DND-41 (cell line): ENCODE measurements at regions not wholly inside any gene's neighbourhood (a gene's known extent, or its start where the extent isn't known, plus 50 kb on each side); places are given as distances from the start of the nearest gene placed in this dataset.

Source experiments
- ATAC-seq: fragments of 200-7000 bp; cut with Tn5 transposase; 3 replicates; pipeline ENCODE4 v1.9.1; 2021; ENCODE audit warnings: low read depth; ENCODE audit not compliant: insufficient read depth
- DNase-seq: peaks from one replicate; pipeline ENCODE4 v3.0.0-alpha.2; 2020
- H2AFZ ChIP-seq: 2 replicates; pipeline ENCODE4 v1.6.0; 2012; ENCODE audit warnings: low read depth, low read length
- H3K27ac ChIP-seq: 2 replicates; pipeline ENCODE4 v1.5.1; 2012; ENCODE audit warnings: low read length, inconsistent platforms
- H3K27me3 ChIP-seq: fragments of 200-600 bp; sonication (generic); 2 replicates; pipeline ENCODE4 v1.6.0; 2012; ENCODE audit warnings: low read length, mild to moderate bottlenecking, inconsistent platforms; ENCODE audit not compliant: insufficient read depth, poor library complexity
- H3K36me3 ChIP-seq: 2 replicates; pipeline ENCODE4 v1.5.1; 2012; ENCODE audit warnings: low read length, inconsistent platforms; ENCODE audit not compliant: insufficient read depth
- H3K4me1 ChIP-seq: 2 replicates; pipeline ENCODE4 v1.5.1; 2012; ENCODE audit warnings: mild to moderate bottlenecking, low read length; ENCODE audit not compliant: insufficient read depth
- H3K4me2 ChIP-seq: 2 replicates; pipeline ENCODE4 v1.6.0; 2012; ENCODE audit warnings: mild to moderate bottlenecking, moderate library complexity, low read length, inconsistent platforms; ENCODE audit not compliant: insufficient read depth
- H3K4me3 ChIP-seq, 2 experiments: fragments of 200-600 bp in 1 of 2; shearing (Covaris generic) in 1 of 2; 2 replicates each; pipeline ENCODE4 v1.5.1; 2012 to 2016; ENCODE audit warnings: inconsistent platforms in 2 of 2, low read length in 2 of 2, mild to moderate bottlenecking in 2 of 2, low read depth in 1 of 2, moderate library complexity in 1 of 2
- H3K79me2 ChIP-seq: 2 replicates; pipeline ENCODE4 v1.6.0; 2012; ENCODE audit warnings: low read length, inconsistent platforms; ENCODE audit not compliant: insufficient read depth
- H3K9ac ChIP-seq: 2 replicates; pipeline ENCODE4 v1.6.0; 2012; ENCODE audit warnings: low read depth, mild to moderate bottlenecking, inconsistent platforms, low read length, moderate library complexity
- H3K9me3 ChIP-seq: 2 replicates; pipeline ENCODE4 v1.5.1; 2012; ENCODE audit warnings: low read length, moderate library complexity, mild to moderate bottlenecking, inconsistent platforms; ENCODE audit not compliant: insufficient read depth, severe bottlenecking
- H4K20me1 ChIP-seq: 2 replicates; pipeline ENCODE4 v1.6.0; 2012; ENCODE audit warnings: low read length; ENCODE audit not compliant: insufficient read depth
- EZH2 ChIP-seq: IDR thresholded peaks from 3 replicates; pipeline ENCODE4 v1.6.1; 2012; ENCODE audit warnings: borderline replicate concordance, low read depth, mild to moderate bottlenecking, moderate library complexity, low read length, inconsistent platforms; ENCODE audit not compliant: severe bottlenecking
- TF ChIP-seq, protein P1 (sequence below): IDR thresholded peaks from 2 replicates; pipeline ENCODE4 v1.5.1; 2012; ENCODE audit warnings: borderline replicate concordance, low read length, moderate library complexity, mild to moderate bottlenecking; ENCODE audit not compliant: poor library complexity, severe bottlenecking; ENCODE audit errors: extremely low read depth

DNA sequence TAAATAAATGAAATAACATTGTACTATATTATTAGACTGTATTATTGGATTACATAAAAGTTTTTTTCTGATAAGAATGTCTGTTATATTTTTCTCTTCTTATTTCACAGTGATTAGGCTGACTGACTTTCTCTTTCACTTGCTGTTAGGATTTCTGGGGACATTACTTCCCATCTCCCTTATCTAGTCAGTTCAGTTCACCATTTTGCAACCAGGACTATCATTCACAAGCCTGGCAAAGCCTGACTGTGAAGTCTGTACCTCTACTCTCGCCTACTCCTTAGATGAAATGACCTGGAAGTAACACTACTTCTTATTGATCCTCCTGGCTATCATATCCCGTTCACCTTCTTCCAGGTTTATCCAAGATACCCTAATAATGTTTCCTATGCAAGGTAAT lies 676.6 kb downstream of the USP25 start:
- H3K27ac ChIP-seq: no peak overlapping the region
- H3K4me3 ChIP-seq: no peak overlapping the region
- TF ChIP-seq, protein P1, sequence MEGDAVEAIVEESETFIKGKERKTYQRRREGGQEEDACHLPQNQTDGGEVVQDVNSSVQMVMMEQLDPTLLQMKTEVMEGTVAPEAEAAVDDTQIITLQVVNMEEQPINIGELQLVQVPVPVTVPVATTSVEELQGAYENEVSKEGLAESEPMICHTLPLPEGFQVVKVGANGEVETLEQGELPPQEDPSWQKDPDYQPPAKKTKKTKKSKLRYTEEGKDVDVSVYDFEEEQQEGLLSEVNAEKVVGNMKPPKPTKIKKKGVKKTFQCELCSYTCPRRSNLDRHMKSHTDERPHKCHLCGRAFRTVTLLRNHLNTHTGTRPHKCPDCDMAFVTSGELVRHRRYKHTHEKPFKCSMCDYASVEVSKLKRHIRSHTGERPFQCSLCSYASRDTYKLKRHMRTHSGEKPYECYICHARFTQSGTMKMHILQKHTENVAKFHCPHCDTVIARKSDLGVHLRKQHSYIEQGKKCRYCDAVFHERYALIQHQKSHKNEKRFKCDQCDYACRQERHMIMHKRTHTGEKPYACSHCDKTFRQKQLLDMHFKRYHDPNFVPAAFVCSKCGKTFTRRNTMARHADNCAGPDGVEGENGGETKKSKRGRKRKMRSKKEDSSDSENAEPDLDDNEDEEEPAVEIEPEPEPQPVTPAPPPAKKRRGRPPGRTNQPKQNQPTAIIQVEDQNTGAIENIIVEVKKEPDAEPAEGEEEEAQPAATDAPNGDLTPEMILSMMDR: no peak
- no peak for TF ChIP-seq EZH2
- no peak overlapping the region for H2AFZ ChIP-seq
- H3K79me2 ChIP-seq: no peaks in the 10 kb centered on the region
- ATAC-seq (no peak), DNase-seq (no peak)
- no peaks in the 10 kb centered on the region for H4K20me1 ChIP-seq
- no peaks in the 10 kb centered on the region for H3K36me3 ChIP-seq
- no peaks in the 10 kb centered on the region for H3K27me3 ChIP-seq
- no peak overlapping the region for H3K4me2 ChIP-seq
- H3K4me1 ChIP-seq: no peaks in the 10 kb centered on the region
- H3K9ac ChIP-seq: no peak overlapping the region
- no peaks in the 10 kb centered on the region for H3K9me3 ChIP-seq

DNA sequence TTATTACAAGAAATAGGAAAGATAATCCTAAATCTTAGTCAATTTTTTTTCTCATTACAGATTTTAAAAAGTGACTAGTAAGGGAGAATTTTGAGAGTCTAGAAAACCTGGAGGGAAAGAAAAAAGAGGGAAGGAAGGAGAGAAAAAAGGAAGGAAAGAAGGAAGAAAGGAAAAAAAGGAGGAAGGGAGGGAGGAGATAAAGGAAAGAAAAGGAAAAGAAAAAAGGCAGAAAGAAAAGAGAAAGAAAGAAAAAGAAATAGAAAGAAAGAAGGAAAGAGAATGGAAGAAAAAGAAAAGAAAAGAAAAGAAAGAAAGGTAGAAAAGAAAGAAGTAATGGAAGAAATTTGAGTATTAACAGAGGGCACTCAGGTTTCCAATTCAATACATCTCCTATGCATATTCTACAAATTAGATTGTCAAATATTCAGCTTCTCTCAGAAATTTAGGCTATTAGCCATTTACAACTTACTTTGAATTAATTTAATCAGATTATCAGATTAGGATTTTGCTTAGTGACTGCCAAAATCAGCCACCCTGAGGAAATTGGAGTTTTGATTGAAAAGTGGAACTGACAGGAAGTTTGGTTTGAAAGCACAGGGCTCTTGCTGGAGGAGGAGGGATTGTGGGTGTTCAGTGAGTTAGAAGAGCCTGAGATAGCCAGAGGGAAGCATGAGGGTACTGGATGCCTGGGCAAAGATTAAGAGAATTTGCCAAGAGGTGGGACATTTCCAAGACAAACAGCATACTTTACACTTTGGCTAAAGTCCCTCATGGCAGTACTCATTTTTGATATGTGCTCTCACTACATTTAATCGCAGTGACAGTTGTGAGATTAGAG lies 677.8 kb downstream of the USP25 start:
- no peak overlapping the region for H3K4me3 ChIP-seq
- H3K27ac ChIP-seq: no peak overlapping the region
- no peaks in the 10 kb centered on the region for H3K36me3 ChIP-seq
- no peak for DNase-seq
- no peak overlapping the region for H2AFZ ChIP-seq
- H3K79me2 ChIP-seq: no peaks in the 10 kb centered on the region
- TF ChIP-seq, protein P1: no peak
- no peak for TF ChIP-seq EZH2
- H4K20me1 ChIP-seq: no peaks in the 10 kb centered on the region
- H3K9ac ChIP-seq: no peak overlapping the region
- H3K4me1 ChIP-seq: no peaks in the 10 kb centered on the region
- no peaks in the 10 kb centered on the region for H3K9me3 ChIP-seq
- no peak overlapping the region for H3K4me2 ChIP-seq
- no peaks in the 10 kb centered on the region for H3K27me3 ChIP-seq
- ATAC-seq: peak; percentile 67

DNA sequence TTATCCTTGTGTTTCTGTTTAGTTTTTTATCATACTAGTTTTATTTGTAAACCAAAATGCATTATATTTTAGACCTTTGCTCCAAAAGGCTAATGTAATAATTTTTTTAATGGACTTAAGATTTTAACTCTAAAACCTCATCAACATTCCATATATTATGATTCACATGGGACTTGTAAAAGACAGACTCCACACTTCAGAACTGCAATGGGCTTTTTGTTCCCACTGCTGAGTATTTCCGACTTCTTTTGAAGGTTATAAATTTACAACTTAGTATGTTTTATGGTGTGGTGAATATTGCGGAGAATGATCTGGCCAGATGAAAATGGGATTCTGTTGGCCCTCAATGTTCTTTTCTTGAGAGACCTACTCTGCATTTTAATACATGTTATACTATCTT lies 678.5 kb downstream of the USP25 start:
- Histone ChIP-seq H3K9me3 (no peaks in the 10 kb centered on the region), H3K4me3 (no peak overlapping the region), H2AFZ (no peak overlapping the region), H3K4me2 (no peak overlapping the region), H3K27ac (no peak overlapping the region), H3K79me2 (no peaks in the 10 kb centered on the region), H3K4me1 (no peaks in the 10 kb centered on the region), H3K36me3 (no peaks in the 10 kb centered on the region), H3K9ac (no peak overlapping the region), H3K27me3 (no peaks in the 10 kb centered on the region), H4K20me1 (no peaks in the 10 kb centered on the region)
- TF ChIP-seq EZH2: no peak
- TF ChIP-seq, protein P1: no peak
- ATAC-seq (no peak), DNase-seq (no peak)

DNA sequence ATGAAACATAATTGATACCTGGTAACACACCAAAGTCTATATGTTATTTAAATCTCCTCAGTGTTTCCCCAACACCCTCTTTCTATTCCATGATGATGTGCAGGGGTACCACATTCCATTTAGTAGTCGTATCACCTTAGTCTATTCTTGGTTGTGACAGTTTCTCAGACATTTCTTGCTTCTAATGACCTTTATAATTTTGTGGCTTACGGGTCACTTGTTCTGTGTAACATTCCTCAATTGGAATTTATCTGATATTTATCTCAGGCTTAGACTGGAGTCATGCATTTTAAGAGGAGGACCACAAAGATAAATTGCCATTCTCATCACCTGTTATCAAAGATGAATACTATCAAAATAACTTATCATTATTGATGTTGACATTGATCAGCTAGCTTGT lies 679.6 kb downstream of the USP25 start:
- no peak for TF ChIP-seq EZH2
- TF ChIP-seq, protein P1: no peak
- no peak for ATAC-seq
- no peak overlapping the region for H2AFZ ChIP-seq
- no peaks in the 10 kb centered on the region for H3K9me3 ChIP-seq
- no peak for DNase-seq
- no peaks in the 10 kb centered on the region for H4K20me1 ChIP-seq
- no peak overlapping the region for H3K27ac ChIP-seq
- no peak overlapping the region for H3K4me3 ChIP-seq
- no peaks in the 10 kb centered on the region for H3K36me3 ChIP-seq
- no peaks in the 10 kb centered on the region for H3K79me2 ChIP-seq
- H3K9ac ChIP-seq: no peak overlapping the region
- no peaks in the 10 kb centered on the region for H3K27me3 ChIP-seq
- H3K4me2 ChIP-seq: no peak overlapping the region
- H3K4me1 ChIP-seq: no peaks in the 10 kb centered on the region
